Activated T-cell treated with anti-CD3 and anti-CD28 coated beads, Interleukin-2, amount 50 U/mL, for 72 hours (primary cell): ENCODE measurements at regions not wholly inside any gene's neighbourhood (a gene's known extent, or its start where the extent isn't known, plus 50 kb on each side); places are given as distances from the start of the nearest gene placed in this dataset.

ENCODE experiments used
- ATAC-seq, 2 donors: fragments of 150-1000 bp; cut with Tn5 transposase; replicated peaks in 1 of 2; 2 replicates each; pipeline ENCODE4 v1.10.0; 2021; ENCODE audit warnings: moderate library complexity in 2 of 2, mild to moderate bottlenecking in 1 of 2
- DNase-seq, 2 donors: peaks; one replicate each; pipeline ENCODE4 v3.0.0; 2021 to 2022; ENCODE audit warnings: mixed read lengths in 1 of 2
- H3K27ac Mint-ChIP-seq: one replicate; pipeline ENCODE4 v1.8.0; 2022; ENCODE audit warnings: mild to moderate bottlenecking, moderate library complexity, mixed read lengths
- H3K27me3 Mint-ChIP-seq: one replicate; pipeline ENCODE4 v1.8.0; 2022; ENCODE audit warnings: low read depth, mixed read lengths
- H3K36me3 Mint-ChIP-seq, 2 donors: one replicate each; pipeline ENCODE4 v1.8.0; 2022; ENCODE audit warnings: mixed read lengths in 2 of 2, mild to moderate bottlenecking in 1 of 2; ENCODE audit not compliant: insufficient read depth in 2 of 2
- H3K4me1 Mint-ChIP-seq: one replicate; pipeline ENCODE4 v1.8.0; 2022; ENCODE audit warnings: low read depth, mixed read lengths
- H3K4me3 Mint-ChIP-seq, 2 donors: one replicate each; pipeline ENCODE4 v1.8.0; 2022; ENCODE audit warnings: mild to moderate bottlenecking in 2 of 2, mixed read lengths in 2 of 2, moderate library complexity in 2 of 2
- H3K9me3 Mint-ChIP-seq, 2 donors: one replicate each; pipeline ENCODE4 v1.8.0; 2022; ENCODE audit warnings: mixed read lengths in 2 of 2

GRCh38 chr18:43635397-43635796, 358.1 kb upstream of the SYT4 start:
- Mint-ChIP-seq H3K4me3 (no peak overlapping the region), H3K36me3 (no peaks in the 10 kb centered on the region), H3K27ac (no peak overlapping the region), H3K9me3 (peaks cover 1 to 4% of the 10 kb centered on the region in 2 donors), H3K27me3 (no peaks in the 10 kb centered on the region), H3K4me1 (no peaks in the 10 kb centered on the region)
- ATAC-seq (no peak), DNase-seq (no peak)

GRCh38 chr18:43642727-43643330, 365.5 kb upstream of the SYT4 start:
- Mint-ChIP-seq H3K4me1 (no peaks in the 10 kb centered on the region), H3K4me3 (no peak overlapping the region), H3K9me3 (peaks cover 0 to 6% of the 10 kb centered on the region in 2 donors), H3K27ac (no peak overlapping the region), H3K27me3 (no peaks in the 10 kb centered on the region), H3K36me3 (no peaks in the 10 kb centered on the region)
- ATAC-seq (no peak), DNase-seq (no peak)

DNA sequence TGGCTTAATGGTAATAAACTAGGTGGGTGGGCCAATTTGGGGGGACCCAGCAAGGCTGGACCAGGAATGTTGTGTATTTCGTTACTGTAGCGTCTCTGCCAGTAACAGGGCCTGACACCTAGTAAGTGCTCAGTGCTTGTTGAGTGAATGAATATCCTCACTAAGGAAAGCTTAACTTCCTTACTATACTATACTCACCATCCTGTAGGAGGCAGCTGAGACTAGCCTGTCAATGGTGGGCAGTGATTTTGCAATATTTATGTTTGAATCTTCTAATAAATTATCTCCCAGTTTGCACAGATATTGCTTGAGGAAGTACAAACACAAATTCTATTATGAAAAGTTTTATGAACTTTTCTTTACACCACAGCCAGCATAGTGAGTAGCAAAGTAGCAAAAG, 370.7 kb upstream of the SYT4 start:
- Mint-ChIP-seq H3K9me3 (peaks cover 2 to 11% of the 10 kb centered on the region in 2 donors), H3K27ac (no peak overlapping the region), H3K4me3 (no peak overlapping the region), H3K36me3 (no peaks in the 10 kb centered on the region), H3K4me1 (no peaks in the 10 kb centered on the region), H3K27me3 (no peaks in the 10 kb centered on the region)
- no peak for DNase-seq
- no peak for ATAC-seq

DNA sequence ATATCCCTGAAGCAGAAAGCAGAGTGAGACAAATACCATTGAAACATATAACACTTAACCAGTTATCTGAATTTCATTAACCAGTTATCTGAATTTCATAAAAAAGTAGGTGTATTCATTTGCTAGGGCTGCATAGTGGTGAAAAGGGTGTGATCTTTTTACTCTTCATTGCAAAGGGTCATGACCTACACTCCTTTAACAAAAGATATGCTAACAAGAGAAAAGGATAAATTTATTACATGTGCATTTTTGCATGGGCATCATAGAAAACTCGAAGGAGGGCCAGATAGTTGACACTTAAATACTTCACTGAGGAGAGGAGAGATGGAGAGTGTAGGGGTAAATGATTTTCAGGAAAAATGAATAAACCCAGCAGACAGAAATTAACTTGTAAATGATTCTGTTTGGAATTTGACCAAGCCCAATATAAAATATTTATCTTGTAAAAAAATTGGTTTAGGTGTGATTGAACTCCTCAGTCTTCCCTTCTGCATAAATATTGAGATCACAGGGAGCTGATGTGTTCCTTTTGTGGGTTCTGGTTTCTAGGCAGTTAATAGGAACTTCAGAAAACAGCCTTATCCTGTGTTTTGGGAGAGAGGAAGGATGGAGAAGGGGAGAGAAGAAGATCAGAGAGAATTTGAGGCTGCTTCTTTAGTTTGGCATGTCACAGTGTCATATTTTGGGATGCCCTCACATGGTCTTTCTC, 372.5 kb upstream of the SYT4 start:
- H3K27me3 Mint-ChIP-seq, result no peaks in the 10 kb centered on the region
- no peak overlapping the region for H3K27ac Mint-ChIP-seq
- ATAC-seq (no peak), DNase-seq (no peak)
- H3K36me3 Mint-ChIP-seq, result no peaks in the 10 kb centered on the region
- H3K4me1 Mint-ChIP-seq, result no peaks in the 10 kb centered on the region
- peaks cover 6 to 12% of the 10 kb centered on the region in 2 donors for H3K9me3 Mint-ChIP-seq
- H3K4me3 Mint-ChIP-seq, result no peak overlapping the region

DNA sequence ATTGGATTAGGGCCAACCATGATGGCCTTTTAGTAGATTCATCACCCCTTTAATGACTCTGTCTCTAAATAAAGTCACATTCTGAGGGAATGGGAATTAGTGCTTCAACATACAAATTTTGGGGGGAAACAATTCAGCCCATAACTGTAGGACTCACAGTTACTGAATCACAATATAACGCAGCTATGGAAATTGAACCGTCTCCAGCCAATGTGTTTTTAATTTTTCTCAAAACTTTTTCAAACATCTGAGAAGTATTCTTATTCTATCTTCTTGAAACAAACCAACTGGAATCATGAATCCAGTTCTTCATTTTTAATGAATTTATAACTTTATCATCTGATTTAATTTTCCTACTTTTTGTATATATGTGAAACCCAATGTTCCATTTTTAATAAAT, 373.1 kb upstream of the SYT4 start:
- DNase-seq (no peak), ATAC-seq (no peak)
- H3K4me1 Mint-ChIP-seq, result no peaks in the 10 kb centered on the region
- no peak overlapping the region for H3K27ac Mint-ChIP-seq
- H3K9me3 Mint-ChIP-seq, result peaks cover 8 to 9% of the 10 kb centered on the region in 2 donors
- H3K27me3 Mint-ChIP-seq, result no peaks in the 10 kb centered on the region
- no peaks in the 10 kb centered on the region for H3K36me3 Mint-ChIP-seq
- no peak overlapping the region for H3K4me3 Mint-ChIP-seq

GRCh38 chr18:43651057-43651456, 373.8 kb upstream of the SYT4 start:
- H3K4me1 Mint-ChIP-seq, result no peaks in the 10 kb centered on the region
- H3K36me3 Mint-ChIP-seq, result no peaks in the 10 kb centered on the region
- no peak overlapping the region for H3K27ac Mint-ChIP-seq
- H3K27me3 Mint-ChIP-seq, result no peaks in the 10 kb centered on the region
- ATAC-seq (no peak), DNase-seq (no peak)
- H3K9me3 Mint-ChIP-seq, result peaks cover 9 to 11% of the 10 kb centered on the region in 2 donors
- H3K4me3 Mint-ChIP-seq, result no peak overlapping the region

- ATAC-seq (no peak), DNase-seq (no peak)
- Mint-ChIP-seq H3K27me3 (no peaks in the 10 kb centered on the region), H3K27ac (no peak overlapping the region), H3K9me3 (peaks cover 5 to 10% of the 10 kb centered on the region in 2 donors), H3K4me1 (no peaks in the 10 kb centered on the region), H3K36me3 (no peaks in the 10 kb centered on the region), H3K4me3 (no peak overlapping the region)
Observed at GRCh38 chr18:43656547-43656946, 379.3 kb upstream of the SYT4 start.

- Mint-ChIP-seq H3K27ac (no peak overlapping the region), H3K4me1 (no peaks in the 10 kb centered on the region), H3K9me3 (peaks cover 0 to 3% of the 10 kb centered on the region in 2 donors), H3K36me3 (no peaks in the 10 kb centered on the region), H3K27me3 (no peaks in the 10 kb centered on the region), H3K4me3 (no peak overlapping the region)
- ATAC-seq (no peak), DNase-seq (peak in 1 of 2 donors; percentile 0)
Observed at GRCh38 chr18:43661570-43661969, 384.3 kb upstream of the SYT4 start.

GRCh38 chr18:43662657-43663056, 385.4 kb upstream of the SYT4 start:
- Mint-ChIP-seq H3K36me3 (no peaks in the 10 kb centered on the region), H3K4me1 (no peaks in the 10 kb centered on the region), H3K4me3 (no peak overlapping the region), H3K27me3 (no peaks in the 10 kb centered on the region), H3K9me3 (peaks cover 0 to 3% of the 10 kb centered on the region in 2 donors), H3K27ac (no peak overlapping the region)
- ATAC-seq (no peak), DNase-seq (no peak)

DNA sequence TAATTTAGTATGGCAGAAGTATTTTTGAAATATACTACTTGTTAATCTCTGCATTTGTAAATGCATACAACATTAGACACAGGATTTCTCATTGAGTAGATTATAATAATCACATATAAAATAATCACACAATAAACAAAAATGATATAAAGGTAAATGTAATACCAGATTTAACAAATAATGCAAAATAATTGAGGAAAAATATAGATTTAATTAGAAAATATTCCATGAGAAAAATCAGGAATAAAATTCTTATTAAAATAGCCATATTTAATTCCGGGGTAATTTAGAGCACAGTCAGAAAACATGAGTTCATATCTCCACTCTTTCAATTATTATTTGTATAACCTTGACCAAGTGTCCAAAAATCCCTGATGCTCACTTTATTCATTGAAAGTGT, 385.9 kb upstream of the SYT4 start:
- no peak overlapping the region for H3K4me3 Mint-ChIP-seq
- ATAC-seq (no peak), DNase-seq (no peak)
- H3K4me1 Mint-ChIP-seq, result no peaks in the 10 kb centered on the region
- H3K36me3 Mint-ChIP-seq, result no peaks in the 10 kb centered on the region
- peaks cover 0 to 3% of the 10 kb centered on the region in 2 donors for H3K9me3 Mint-ChIP-seq
- no peak overlapping the region for H3K27ac Mint-ChIP-seq
- H3K27me3 Mint-ChIP-seq, result no peaks in the 10 kb centered on the region

DNA sequence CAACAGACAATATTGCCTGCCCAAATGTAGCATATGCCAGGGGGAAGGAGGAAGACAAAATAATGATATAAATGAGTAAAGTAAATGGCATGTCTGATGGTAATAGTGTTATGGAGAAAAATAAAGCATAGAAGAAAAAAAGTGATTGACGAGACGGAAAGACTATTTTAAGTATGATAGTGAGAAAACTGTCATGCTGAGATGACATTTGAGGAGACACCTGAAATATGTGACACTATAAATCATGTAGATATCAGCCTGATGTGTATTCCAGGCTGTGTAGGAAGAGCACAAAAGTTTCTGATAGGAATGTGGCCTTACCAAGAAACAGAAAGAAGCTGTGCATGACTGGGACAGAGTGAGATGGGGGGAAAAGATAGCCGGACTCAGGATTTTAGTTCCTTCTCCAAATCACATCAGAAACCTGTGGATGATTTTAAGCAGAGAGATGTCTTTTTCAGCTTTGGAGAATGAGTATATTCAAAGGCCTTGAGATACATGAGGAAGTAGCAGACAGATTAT, 387.3 kb upstream of the SYT4 start:
- H3K9me3 Mint-ChIP-seq, result peaks cover 3 to 4% of the 10 kb centered on the region in 2 donors
- DNase-seq (no peak), ATAC-seq (no peak)
- H3K4me3 Mint-ChIP-seq, result no peak overlapping the region
- no peaks in the 10 kb centered on the region for H3K36me3 Mint-ChIP-seq
- H3K4me1 Mint-ChIP-seq, result no peaks in the 10 kb centered on the region
- H3K27ac Mint-ChIP-seq, result no peak overlapping the region
- no peaks in the 10 kb centered on the region for H3K27me3 Mint-ChIP-seq

DNA sequence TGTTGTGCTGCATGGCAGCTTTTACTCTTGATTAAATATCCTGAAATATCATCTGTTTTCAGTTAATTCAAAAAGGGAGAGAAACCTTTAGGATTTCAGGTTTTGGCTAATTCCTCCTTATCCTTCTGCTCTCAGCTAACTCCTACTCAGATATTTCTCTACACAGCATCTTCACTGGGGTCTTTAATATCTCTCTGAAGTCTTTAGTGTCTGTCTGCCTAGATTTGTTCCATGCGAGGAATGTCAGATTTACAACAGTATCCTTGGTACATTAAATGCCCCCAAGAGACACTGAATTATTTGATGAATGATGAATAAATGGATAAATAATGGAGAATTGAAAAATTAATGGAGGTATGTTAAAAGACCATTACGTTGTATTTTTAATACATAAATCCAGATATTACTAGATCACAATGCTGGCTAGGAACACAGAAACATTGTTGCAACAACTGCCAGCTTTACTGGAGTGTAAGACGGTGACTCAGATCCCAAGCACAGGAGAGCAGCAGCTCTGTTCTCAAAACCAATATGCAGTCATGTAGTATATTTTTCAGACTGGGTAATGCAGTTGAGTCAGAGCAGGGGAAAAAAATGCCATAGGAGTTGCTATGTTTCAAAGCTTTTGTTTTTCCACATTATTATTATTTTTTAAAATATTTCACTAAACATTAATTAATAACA, 388.0 kb upstream of the SYT4 start:
- no peaks in the 10 kb centered on the region for H3K27me3 Mint-ChIP-seq
- H3K4me1 Mint-ChIP-seq, result no peaks in the 10 kb centered on the region
- DNase-seq, result no peak
- H3K36me3 Mint-ChIP-seq, result no peaks in the 10 kb centered on the region
- H3K4me3 Mint-ChIP-seq, result no peak overlapping the region
- ATAC-seq, result no peak
- peaks cover 3 to 4% of the 10 kb centered on the region in 2 donors for H3K9me3 Mint-ChIP-seq
- H3K27ac Mint-ChIP-seq, result no peak overlapping the region

DNA sequence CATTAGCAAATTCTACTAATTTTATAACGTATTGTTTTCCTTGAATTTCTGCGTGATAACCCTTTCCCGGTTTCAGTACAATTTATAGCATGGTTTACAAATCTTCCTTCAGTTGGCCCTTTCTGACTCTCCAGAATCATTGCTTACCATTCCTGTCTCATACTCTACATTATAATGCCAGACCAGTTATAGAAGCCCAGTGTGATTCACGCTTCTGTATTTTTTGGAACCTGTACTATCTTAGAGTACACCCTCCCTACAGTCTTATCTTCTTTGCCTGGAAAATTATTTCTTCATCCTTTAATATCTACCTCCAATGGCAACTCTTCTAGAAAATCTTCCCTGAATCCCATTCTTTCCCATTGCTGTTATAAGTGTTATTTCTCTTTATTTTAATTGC, 391.6 kb upstream of the SYT4 start:
- H3K36me3 Mint-ChIP-seq, result no peaks in the 10 kb centered on the region
- H3K27me3 Mint-ChIP-seq, result no peaks in the 10 kb centered on the region
- H3K4me1 Mint-ChIP-seq, result no peaks in the 10 kb centered on the region
- DNase-seq (no peak), ATAC-seq (no peak)
- H3K27ac Mint-ChIP-seq, result no peak overlapping the region
- H3K9me3 Mint-ChIP-seq, result peaks cover 5 to 6% of the 10 kb centered on the region in 2 donors
- no peak overlapping the region for H3K4me3 Mint-ChIP-seq
